ENCODE measurements at regions not wholly inside any gene's neighbourhood (a gene's known extent, or its start where the extent isn't known, plus 50 kb on each side); places are given as distances from the start of the nearest gene placed in this dataset.

DNA sequence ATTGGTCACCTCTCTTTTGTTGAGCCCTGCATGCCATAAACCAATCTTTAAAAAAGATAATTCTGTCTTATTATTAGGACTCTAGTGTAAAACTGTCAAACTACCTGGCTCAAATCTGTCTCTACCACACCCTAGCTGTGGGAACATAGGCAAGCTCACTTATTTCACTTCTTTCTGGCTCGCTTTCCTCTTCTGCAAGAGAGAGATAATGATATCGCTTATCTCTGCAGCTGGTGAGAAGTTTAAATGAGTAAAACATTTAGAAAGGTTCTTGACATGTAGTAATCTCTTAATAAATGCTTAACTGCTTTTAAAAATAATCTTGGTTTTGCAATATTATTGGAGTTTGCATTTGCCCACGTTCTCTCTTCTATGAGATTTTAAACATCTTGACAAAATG is 1109.2 kb downstream of the RAPGEF2 start:
- dilution Hi-C loops (cut with MboI; ENCODE audit: extremely low pct_ligation_motif_present, low sequenced_read_pairs): no loop called here
- Histone ChIP-seq H3K4me1 (ENCODE audit: control insufficient read depth, extremely low read depth, insufficient read depth, low read length) (no peaks in the 10 kb centered on the region), H2AFZ (ENCODE audit: control insufficient read depth, low read length) (no peak overlapping the region), H3K4me2 (ENCODE audit: control insufficient read depth, extremely low read depth, insufficient read depth, low read depth, low read length) (no peak overlapping the region), H3K27me3 (ENCODE audit: control insufficient read depth, extremely low read depth, insufficient read depth, low read length) (no peaks in the 10 kb centered on the region), H3K79me2 (ENCODE audit: control insufficient read depth, insufficient read depth, low read length) (no peaks in the 10 kb centered on the region), H3K9me1 (ENCODE audit: control insufficient read depth, extremely low read depth, insufficient read depth, low read length) (no peaks in the 10 kb centered on the region), H3K9me3 (ENCODE audit: control insufficient read depth, low read depth, low read length) (no peaks in the 10 kb centered on the region), H4K20me1 (ENCODE audit: control insufficient read depth, extremely low read depth, insufficient read depth, low read length) (no peaks in the 10 kb centered on the region), H3K27ac (ENCODE audit: control insufficient read depth, insufficient read depth, low read length) (no peak overlapping the region), H3K9ac (ENCODE audit: control insufficient read depth, extremely low read depth, insufficient read depth, low read length) (no peak overlapping the region), H3K4me3 (ENCODE audit: control insufficient read depth in 2 of 3, extremely low read depth in 1 of 3, insufficient read depth in 2 of 3, low read depth in 1 of 3, low read length in 3 of 3) (no peak overlapping the region), H3K36me3 (ENCODE audit: control insufficient read depth in 2 of 2, extremely low read depth in 1 of 2, insufficient read depth in 2 of 2, low read length in 2 of 2) (no peaks in the 10 kb centered on the region)
- TF ChIP-seq, protein P1, sequence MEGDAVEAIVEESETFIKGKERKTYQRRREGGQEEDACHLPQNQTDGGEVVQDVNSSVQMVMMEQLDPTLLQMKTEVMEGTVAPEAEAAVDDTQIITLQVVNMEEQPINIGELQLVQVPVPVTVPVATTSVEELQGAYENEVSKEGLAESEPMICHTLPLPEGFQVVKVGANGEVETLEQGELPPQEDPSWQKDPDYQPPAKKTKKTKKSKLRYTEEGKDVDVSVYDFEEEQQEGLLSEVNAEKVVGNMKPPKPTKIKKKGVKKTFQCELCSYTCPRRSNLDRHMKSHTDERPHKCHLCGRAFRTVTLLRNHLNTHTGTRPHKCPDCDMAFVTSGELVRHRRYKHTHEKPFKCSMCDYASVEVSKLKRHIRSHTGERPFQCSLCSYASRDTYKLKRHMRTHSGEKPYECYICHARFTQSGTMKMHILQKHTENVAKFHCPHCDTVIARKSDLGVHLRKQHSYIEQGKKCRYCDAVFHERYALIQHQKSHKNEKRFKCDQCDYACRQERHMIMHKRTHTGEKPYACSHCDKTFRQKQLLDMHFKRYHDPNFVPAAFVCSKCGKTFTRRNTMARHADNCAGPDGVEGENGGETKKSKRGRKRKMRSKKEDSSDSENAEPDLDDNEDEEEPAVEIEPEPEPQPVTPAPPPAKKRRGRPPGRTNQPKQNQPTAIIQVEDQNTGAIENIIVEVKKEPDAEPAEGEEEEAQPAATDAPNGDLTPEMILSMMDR (optimal IDR thresholded peaks at IDR 0.05 in 1 of 3, IDR thresholded peaks at IDR 0.05 in 1 of 3, conservative IDR thresholded peaks at IDR 0.05 in 1 of 3; ENCODE audit: extremely low read depth in 1 of 3, insufficient read depth in 2 of 3, low read length in 3 of 3): no peak
- TF ChIP-seq EZH2 (IDR thresholded peaks at IDR 0.05; ENCODE audit: low read length): no peak
- FAIRE-seq: no peak
- no peak for DNase-seq (ENCODE audit: low read depth, low spot score)

DNA sequence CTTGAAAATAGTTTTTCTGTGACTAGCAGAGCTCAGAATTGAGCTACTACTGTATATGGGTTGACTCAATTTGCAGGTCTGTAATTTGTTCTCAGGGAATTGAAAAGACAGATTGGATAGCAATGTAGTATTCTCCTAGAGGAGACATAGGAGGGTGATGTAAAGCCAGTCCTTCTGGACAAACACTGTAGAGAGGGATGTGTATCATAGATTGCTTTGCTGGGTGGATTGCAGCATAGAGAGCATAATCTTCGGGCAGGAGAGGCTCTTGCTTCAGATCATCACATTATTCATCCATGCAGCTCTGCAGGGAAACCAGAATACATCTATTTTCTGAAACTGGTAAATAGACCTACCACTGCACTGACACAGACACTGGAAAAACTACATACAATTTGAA is 1110.5 kb downstream of the RAPGEF2 start:
- FAIRE-seq (no peak), DNase-seq (ENCODE audit: low read depth, low spot score) (no peak)
- Histone ChIP-seq H3K9ac (ENCODE audit: control insufficient read depth, extremely low read depth, insufficient read depth, low read length) (no peak overlapping the region), H3K79me2 (ENCODE audit: control insufficient read depth, insufficient read depth, low read length) (no peaks in the 10 kb centered on the region), H2AFZ (ENCODE audit: control insufficient read depth, low read length) (no peak overlapping the region), H3K4me2 (ENCODE audit: control insufficient read depth, extremely low read depth, insufficient read depth, low read depth, low read length) (no peak overlapping the region), H3K9me3 (ENCODE audit: control insufficient read depth, low read depth, low read length) (no peaks in the 10 kb centered on the region), H3K36me3 (ENCODE audit: control insufficient read depth in 2 of 2, extremely low read depth in 1 of 2, insufficient read depth in 2 of 2, low read length in 2 of 2) (no peaks in the 10 kb centered on the region), H4K20me1 (ENCODE audit: control insufficient read depth, extremely low read depth, insufficient read depth, low read length) (no peaks in the 10 kb centered on the region), H3K27ac (ENCODE audit: control insufficient read depth, insufficient read depth, low read length) (no peak overlapping the region), H3K4me3 (ENCODE audit: control insufficient read depth in 2 of 3, extremely low read depth in 1 of 3, insufficient read depth in 2 of 3, low read depth in 1 of 3, low read length in 3 of 3) (no peak overlapping the region), H3K4me1 (ENCODE audit: control insufficient read depth, extremely low read depth, insufficient read depth, low read length) (no peaks in the 10 kb centered on the region), H3K27me3 (ENCODE audit: control insufficient read depth, extremely low read depth, insufficient read depth, low read length) (no peaks in the 10 kb centered on the region), H3K9me1 (ENCODE audit: control insufficient read depth, extremely low read depth, insufficient read depth, low read length) (no peaks in the 10 kb centered on the region)
- dilution Hi-C loops (cut with MboI; ENCODE audit: extremely low pct_ligation_motif_present, low sequenced_read_pairs): no loop called here
- TF ChIP-seq EZH2 (IDR thresholded peaks at IDR 0.05; ENCODE audit: low read length): no peak
- TF ChIP-seq, protein P1 (optimal IDR thresholded peaks at IDR 0.05 in 1 of 3, IDR thresholded peaks at IDR 0.05 in 1 of 3, conservative IDR thresholded peaks at IDR 0.05 in 1 of 3; ENCODE audit: extremely low read depth in 1 of 3, insufficient read depth in 2 of 3, low read length in 3 of 3): no peak

Measured in keratinocyte (primary cell).